HCT116 (cell line): ENCODE measurements at regions not wholly inside any gene's neighbourhood (a gene's known extent, or its start where the extent isn't known, plus 50 kb on each side); places are given as distances from the start of the nearest gene placed in this dataset.

ENCODE experiments used
- ATAC-seq: fragments of 200-7000 bp; cut with Tn5 transposase; 2 replicates; pipeline ENCODE4 v1.9.1; 2020; ENCODE audit warnings: mild to moderate bottlenecking, moderate library complexity
- BruUV-seq: library from RNA; stranded (reverse); fragments of 400-500 nt; replicated peaks from 2 replicates; lab custom pipeline; 2021; lab: Mats Ljungman, UMichigan
- CTCF ChIA-PET: fragments of 300-600 bp; sonication (Branson Sonifier 250); formaldehyde crosslinking; loops from one replicate; lab custom pipeline; 2021; ENCODE audit warnings: antibody characterized with exemption; lab: Charles Lee
- POLR2A ChIA-PET: fragments of 300-600, 350-600 bp; sonication (Branson Sonifier 250); formaldehyde crosslinking; loops from one replicate; lab custom pipeline; 2021; ENCODE audit warnings: antibody characterized with exemption; lab: Charles Lee
- RAD21 ChIA-PET, 2 experiments: fragments of 300-600 bp; sonication (Branson Sonifier 250); formaldehyde crosslinking; loops; one replicate each; lab custom pipeline; 2023; ENCODE audit warnings: low total read pairs in 2 of 2; ENCODE audit not compliant: uncharacterized antibody in 2 of 2, unreplicated experiment in 2 of 2, low non-redundant PET in 1 of 2; lab: Charles Lee
- DNase-seq: peaks from one replicate; pipeline ENCODE4 v3.0.0-alpha.2; 2010; ENCODE audit warnings: low read depth, low spot score
- H2AFZ ChIP-seq: fragments of 200-600 bp; shearing (Covaris generic), sonication (generic); 2 replicates; pipeline ENCODE4 v1.6.1; 2017; ENCODE audit warnings: low read depth, mixed run types, mixed read lengths, antibody characterized with exemption, low read length; ENCODE audit not compliant: poor library complexity, severe bottlenecking
- H3K27ac ChIP-seq: 2 replicates; pipeline ENCODE4 v1.5.1; 2012; ENCODE audit warnings: low read depth, low read length
- H3K27me3 ChIP-seq: fragments of 200-600 bp; sonication (generic); 2 replicates; pipeline ENCODE4 v1.6.1; 2016; ENCODE audit warnings: mixed run types, low read length, mixed read lengths; ENCODE audit not compliant: insufficient read depth
- H3K36me3 ChIP-seq, 2 experiments: fragments of 200-500 bp in 1 of 2; fragments of 200-600 bp in 1 of 2; sonication (Bioruptor generic) in 1 of 2; sonication (generic) in 1 of 2; 2 replicates each; pipeline versions ENCODE4 v1.5.1 to v1.6.1; 2014 to 2016; ENCODE audit warnings: low read length in 2 of 2, inconsistent platforms in 1 of 2, mixed read lengths in 1 of 2, mixed run types in 1 of 2; ENCODE audit not compliant: insufficient read depth in 2 of 2, control insufficient read depth in 1 of 2
- H3K4me1 ChIP-seq, 2 experiments: fragments of 200-600 bp in 1 of 2; sonication (generic) in 1 of 2; 2 replicates each; pipeline versions ENCODE4 v1.5.1 to v1.6.1; 2012 to 2017; ENCODE audit warnings: low read length in 2 of 2, inconsistent platforms in 1 of 2, mild to moderate bottlenecking in 1 of 2, mixed read lengths in 1 of 2, mixed run types in 1 of 2, moderate library complexity in 1 of 2; ENCODE audit not compliant: insufficient read depth in 2 of 2, control insufficient read depth in 1 of 2
- H3K4me2 ChIP-seq: fragments of 200-600 bp; sonication (generic); 2 replicates; pipeline ENCODE4 v1.6.1; 2017; ENCODE audit warnings: mixed run types, low read length, mixed read lengths
- H3K4me3 ChIP-seq, 2 experiments: fragments of 200-600 bp in 1 of 2; sonication (generic) in 1 of 2; replicated peaks in 1 of 2; 2 replicates each; pipeline ENCODE4 v1.5.1; 2011 to 2016; ENCODE audit warnings: low read length in 2 of 2, control low read depth in 1 of 2, low read depth in 1 of 2, mild to moderate bottlenecking in 1 of 2, mixed read lengths in 1 of 2, mixed run types in 1 of 2
- H3K79me2 ChIP-seq: fragments of 200-600 bp; sonication (generic); 2 replicates; pipeline ENCODE4 v1.6.1; 2017; ENCODE audit warnings: mild to moderate bottlenecking, mixed run types, low read length, moderate library complexity, mixed read lengths; ENCODE audit not compliant: insufficient read depth
- H3K9ac ChIP-seq: fragments of 200-600 bp; sonication (generic); 2 replicates; pipeline ENCODE4 v1.6.1; 2016; ENCODE audit warnings: low read length, mixed read lengths
- H3K9me2 ChIP-seq: fragments of 200-600 bp; sonication (generic), shearing (Covaris generic); 2 replicates; pipeline ENCODE4 v1.6.1; 2017; ENCODE audit warnings: mixed run types, mild to moderate bottlenecking, moderate library complexity; ENCODE audit not compliant: insufficient read depth
- H3K9me3 ChIP-seq, 2 experiments: fragments of 200-500 bp in 1 of 2; fragments of 200-600 bp in 1 of 2; sonication (Bioruptor generic) in 1 of 2; sonication (generic) in 1 of 2; 2 replicates each; pipeline ENCODE4 v1.6.1; 2014 to 2017; ENCODE audit warnings: low read length in 2 of 2, mixed read lengths in 2 of 2, inconsistent platforms in 1 of 2, low read depth in 1 of 2, mild to moderate bottlenecking in 1 of 2, mixed run types in 1 of 2, moderate library complexity in 1 of 2; ENCODE audit not compliant: control insufficient read depth in 1 of 2, insufficient read depth in 1 of 2
- H4K20me1 ChIP-seq: fragments of 200-600 bp; sonication (generic), shearing (Covaris generic); 2 replicates; pipeline ENCODE4 v1.6.1; 2017; ENCODE audit warnings: mixed run types, mild to moderate bottlenecking, moderate library complexity; ENCODE audit not compliant: insufficient read depth
- CEBPB ChIP-seq: IDR thresholded peaks from 2 replicates; pipeline ENCODE4 v1.6.1; 2012; ENCODE audit warnings: low read depth
- EGR1 ChIP-seq: IDR thresholded peaks from 2 replicates; pipeline ENCODE4 v1.6.1; 2012; ENCODE audit warnings: low read depth
- ELF1 ChIP-seq: IDR thresholded peaks from 2 replicates; pipeline ENCODE4 v1.6.1; 2012; ENCODE audit warnings: low read depth, borderline replicate concordance
- EZH2 ChIP-seq: fragments of 200-600 bp; sonication (generic); IDR thresholded peaks from 2 replicates; pipeline ENCODE4 v1.6.1; 2017; ENCODE audit warnings: antibody characterized with exemption, mixed run types
- FOSL1 ChIP-seq: IDR thresholded peaks from 2 replicates; pipeline ENCODE4 v1.6.1; 2012; ENCODE audit warnings: low read depth
- JUND ChIP-seq: IDR thresholded peaks from 2 replicates; pipeline ENCODE4 v1.6.1; 2012
- POLR2A ChIP-seq: IDR thresholded peaks from 2 replicates; pipeline ENCODE4 v1.7.0; 2011; ENCODE audit warnings: borderline replicate concordance; ENCODE audit not compliant: insufficient read depth, insufficient read length; ENCODE audit errors: extremely low read depth
- RAD21 ChIP-seq: IDR thresholded peaks from 2 replicates; pipeline ENCODE4 v1.6.1; 2012; ENCODE audit warnings: low read depth, mild to moderate bottlenecking
- SIN3A ChIP-seq: IDR thresholded peaks from 2 replicates; pipeline ENCODE4 v1.6.1; 2012; ENCODE audit warnings: low read depth
- SP1 ChIP-seq: IDR thresholded peaks from 2 replicates; pipeline ENCODE4 v1.6.1; 2012; ENCODE audit warnings: low read depth
- SRF ChIP-seq: IDR thresholded peaks from 2 replicates; pipeline ENCODE4 v1.6.1; 2012; ENCODE audit warnings: low read depth
- TCF7L2 ChIP-seq: IDR thresholded peaks from 2 replicates; pipeline ENCODE4 v1.7.0; 2011; ENCODE audit warnings: borderline replicate concordance, inconsistent platforms; ENCODE audit not compliant: insufficient read depth, insufficient read length; ENCODE audit errors: extremely low read depth
- YY1 ChIP-seq: IDR thresholded peaks from 2 replicates; pipeline ENCODE4 v1.6.1; 2011; ENCODE audit warnings: low read length, low read depth, moderate library complexity, mild to moderate bottlenecking; ENCODE audit not compliant: insufficient replicate concordance; ENCODE audit errors: extremely low read depth
- ZNF274 ChIP-seq: fragments of 200-500 bp; sonication (Bioruptor generic); IDR thresholded peaks from 2 replicates; pipeline ENCODE4 v1.6.1; 2014; ENCODE audit warnings: mild to moderate bottlenecking, low read depth, low read length, inconsistent platforms
- intact Hi-C: fragments of 100-400 bp; cut with micrococcal nuclease; formaldehyde crosslinking; loops from 2 replicates; pipeline ENCODE4 v1.10.0; 2022
- TF ChIP-seq, protein P1 (sequence below): IDR thresholded peaks from 2 replicates; pipeline ENCODE4 v1.6.1; 2012
- TF ChIP-seq, protein P2 (sequence below): IDR thresholded peaks from 2 replicates; pipeline ENCODE4 v1.6.1; 2012
- TF ChIP-seq, protein P3 (sequence below): IDR thresholded peaks from 2 replicates; pipeline ENCODE4 v1.6.1; 2011; ENCODE audit warnings: mild to moderate bottlenecking, low read length, moderate library complexity; ENCODE audit not compliant: insufficient replicate concordance; ENCODE audit errors: extremely low read depth
- TF ChIP-seq, protein P4 (sequence below): IDR thresholded peaks from 2 replicates; pipeline ENCODE4 v1.6.1; 2012; ENCODE audit warnings: low read depth

DNA sequence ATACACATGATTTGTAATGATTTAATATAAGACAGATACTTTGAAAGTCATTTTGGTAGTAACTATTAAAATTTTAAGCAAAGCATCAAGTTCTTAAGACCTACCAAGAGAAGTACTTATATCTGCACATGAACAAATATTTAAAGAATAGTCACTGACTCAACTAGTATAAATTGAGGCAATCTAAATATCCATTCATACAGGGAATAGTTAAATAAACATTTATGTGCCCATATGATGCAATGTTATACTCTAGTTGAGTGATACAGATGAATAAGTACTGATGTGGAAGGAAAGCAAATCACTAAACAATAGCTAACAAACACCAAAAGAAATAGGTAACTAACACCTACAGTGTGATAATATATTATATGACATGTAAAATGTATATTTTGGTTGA is 527.7 kb downstream of the EPHA3 start:
- TF ChIP-seq CEBPB: no peak
- TF ChIP-seq SP1: no peak
- TF ChIP-seq YY1: no peak
- TF ChIP-seq, protein P1, sequence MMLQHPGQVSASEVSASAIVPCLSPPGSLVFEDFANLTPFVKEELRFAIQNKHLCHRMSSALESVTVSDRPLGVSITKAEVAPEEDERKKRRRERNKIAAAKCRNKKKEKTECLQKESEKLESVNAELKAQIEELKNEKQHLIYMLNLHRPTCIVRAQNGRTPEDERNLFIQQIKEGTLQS: no peak
- TF ChIP-seq POLR2A: no peak
- TF ChIP-seq RAD21: no peak
- TF ChIP-seq, protein P2, sequence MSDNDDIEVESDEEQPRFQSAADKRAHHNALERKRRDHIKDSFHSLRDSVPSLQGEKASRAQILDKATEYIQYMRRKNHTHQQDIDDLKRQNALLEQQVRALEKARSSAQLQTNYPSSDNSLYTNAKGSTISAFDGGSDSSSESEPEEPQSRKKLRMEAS: no peak
- TF ChIP-seq, protein P3, sequence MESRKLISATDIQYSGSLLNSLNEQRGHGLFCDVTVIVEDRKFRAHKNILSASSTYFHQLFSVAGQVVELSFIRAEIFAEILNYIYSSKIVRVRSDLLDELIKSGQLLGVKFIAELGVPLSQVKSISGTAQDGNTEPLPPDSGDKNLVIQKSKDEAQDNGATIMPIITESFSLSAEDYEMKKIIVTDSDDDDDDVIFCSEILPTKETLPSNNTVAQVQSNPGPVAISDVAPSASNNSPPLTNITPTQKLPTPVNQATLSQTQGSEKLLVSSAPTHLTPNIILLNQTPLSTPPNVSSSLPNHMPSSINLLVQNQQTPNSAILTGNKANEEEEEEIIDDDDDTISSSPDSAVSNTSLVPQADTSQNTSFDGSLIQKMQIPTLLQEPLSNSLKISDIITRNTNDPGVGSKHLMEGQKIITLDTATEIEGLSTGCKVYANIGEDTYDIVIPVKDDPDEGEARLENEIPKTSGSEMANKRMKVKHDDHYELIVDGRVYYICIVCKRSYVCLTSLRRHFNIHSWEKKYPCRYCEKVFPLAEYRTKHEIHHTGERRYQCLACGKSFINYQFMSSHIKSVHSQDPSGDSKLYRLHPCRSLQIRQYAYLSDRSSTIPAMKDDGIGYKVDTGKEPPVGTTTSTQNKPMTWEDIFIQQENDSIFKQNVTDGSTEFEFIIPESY: no peak
- TF ChIP-seq, protein P4, sequence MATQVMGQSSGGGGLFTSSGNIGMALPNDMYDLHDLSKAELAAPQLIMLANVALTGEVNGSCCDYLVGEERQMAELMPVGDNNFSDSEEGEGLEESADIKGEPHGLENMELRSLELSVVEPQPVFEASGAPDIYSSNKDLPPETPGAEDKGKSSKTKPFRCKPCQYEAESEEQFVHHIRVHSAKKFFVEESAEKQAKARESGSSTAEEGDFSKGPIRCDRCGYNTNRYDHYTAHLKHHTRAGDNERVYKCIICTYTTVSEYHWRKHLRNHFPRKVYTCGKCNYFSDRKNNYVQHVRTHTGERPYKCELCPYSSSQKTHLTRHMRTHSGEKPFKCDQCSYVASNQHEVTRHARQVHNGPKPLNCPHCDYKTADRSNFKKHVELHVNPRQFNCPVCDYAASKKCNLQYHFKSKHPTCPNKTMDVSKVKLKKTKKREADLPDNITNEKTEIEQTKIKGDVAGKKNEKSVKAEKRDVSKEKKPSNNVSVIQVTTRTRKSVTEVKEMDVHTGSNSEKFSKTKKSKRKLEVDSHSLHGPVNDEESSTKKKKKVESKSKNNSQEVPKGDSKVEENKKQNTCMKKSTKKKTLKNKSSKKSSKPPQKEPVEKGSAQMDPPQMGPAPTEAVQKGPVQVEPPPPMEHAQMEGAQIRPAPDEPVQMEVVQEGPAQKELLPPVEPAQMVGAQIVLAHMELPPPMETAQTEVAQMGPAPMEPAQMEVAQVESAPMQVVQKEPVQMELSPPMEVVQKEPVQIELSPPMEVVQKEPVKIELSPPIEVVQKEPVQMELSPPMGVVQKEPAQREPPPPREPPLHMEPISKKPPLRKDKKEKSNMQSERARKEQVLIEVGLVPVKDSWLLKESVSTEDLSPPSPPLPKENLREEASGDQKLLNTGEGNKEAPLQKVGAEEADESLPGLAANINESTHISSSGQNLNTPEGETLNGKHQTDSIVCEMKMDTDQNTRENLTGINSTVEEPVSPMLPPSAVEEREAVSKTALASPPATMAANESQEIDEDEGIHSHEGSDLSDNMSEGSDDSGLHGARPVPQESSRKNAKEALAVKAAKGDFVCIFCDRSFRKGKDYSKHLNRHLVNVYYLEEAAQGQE: no peak
- no peak for TF ChIP-seq SIN3A
- no peak for TF ChIP-seq JUND
- TF ChIP-seq TCF7L2: no peak
- no peak for TF ChIP-seq ZNF274
- TF ChIP-seq ELF1: no peak
- no peak for TF ChIP-seq EZH2
- TF ChIP-seq FOSL1: no peak
- TF ChIP-seq SRF: no peak
- TF ChIP-seq EGR1: no peak
- DNase-seq (no peak), ATAC-seq (no peak)
- Histone ChIP-seq H3K4me3 (no peak overlapping the region), H2AFZ (no peak overlapping the region), H4K20me1 (no peaks in the 10 kb centered on the region), H3K9me2 (no peaks in the 10 kb centered on the region), H3K36me3 (no peaks in the 10 kb centered on the region), H3K4me2 (no peak overlapping the region), H3K79me2 (no peaks in the 10 kb centered on the region), H3K27me3 (no peaks in the 10 kb centered on the region), H3K9me3 (peaks cover 10 to 15% of the 10 kb centered on the region in 2 experiments; a peak in 2 of 4 replicates), H3K27ac (no peak overlapping the region), H3K4me1 (no peaks in the 10 kb centered on the region), H3K9ac (no peak overlapping the region)
- ChIA-PET CTCF (no interaction called here), RAD21 (no interaction called here), POLR2A (no interaction called here)
- no TSS peak for BruUV-seq
- intact Hi-C loops: no loop called here
